ENCODE measurements at regions not wholly inside any gene's neighbourhood (a gene's known extent, or its start where the extent isn't known, plus 50 kb on each side); places are given as distances from the start of the nearest gene placed in this dataset.
"Not testable (repeated sequence)": the region's sequence is repeated elsewhere in the genome, so short reads cannot be mapped to it uniquely, and the experiment has no call there.

GRCh38 chr13:55654243-55654642 lies 1486.5 kb upstream of the PRR20A start:
- no peak for DNase-seq (ENCODE audit: low spot score in 2 of 2)
- no peaks in the 10 kb centered on the region for H3K36me3 ChIP-seq
- no peak for TF ChIP-seq POLR2A (IDR thresholded peaks at IDR 0.05)
- no peak for TF ChIP-seq EP300 (IDR thresholded peaks at IDR 0.05)
- no peak for TF ChIP-seq CTCF (IDR thresholded peaks at IDR 0.05)
- no peak for TF ChIP-seq POLR2AphosphoS5 (IDR thresholded peaks at IDR 0.05)
- no peaks in the 10 kb centered on the region for H3K27me3 ChIP-seq
- H3K4me3 ChIP-seq = no peak overlapping the region
- H3K27ac ChIP-seq = no peak overlapping the region
- H3K4me1 ChIP-seq = no peaks in the 10 kb centered on the region
- no peaks in the 10 kb centered on the region for H3K9me3 ChIP-seq

GRCh38 chr13:55660264-55660663 lies 1480.5 kb upstream of the PRR20A start:
- not testable (repeated sequence) for H3K4me1 ChIP-seq; H3K27me3 ChIP-seq; H3K36me3 ChIP-seq; H3K9me3 ChIP-seq; H3K4me3 ChIP-seq; DNase-seq (ENCODE audit: low spot score in 2 of 2); H3K27ac ChIP-seq
- 70% methylated on average over 5 of the region's 5 CpGs for WGBS

GRCh38 chr13:55660851-55661250 lies 1479.9 kb upstream of the PRR20A start:
- no peaks in the 10 kb centered on the region for H3K9me3 ChIP-seq
- no peaks in the 10 kb centered on the region for H3K4me1 ChIP-seq
- H3K4me3 ChIP-seq = no peak overlapping the region
- TF ChIP-seq POLR2AphosphoS5 (IDR thresholded peaks at IDR 0.05) (no peak), CTCF (IDR thresholded peaks at IDR 0.05) (no peak), EP300 (IDR thresholded peaks at IDR 0.05) (no peak), POLR2A (IDR thresholded peaks at IDR 0.05) (no peak)
- 15% methylated on average over 1 of the region's 1 CpG for WGBS
- H3K36me3 ChIP-seq = no peaks in the 10 kb centered on the region
- DNase-seq (ENCODE audit: low spot score in 2 of 2) = no peak
- no peaks in the 10 kb centered on the region for H3K27me3 ChIP-seq
- H3K27ac ChIP-seq = no peak overlapping the region

GRCh38 chr13:55661505-55661904 lies 1479.2 kb upstream of the PRR20A start:
- WGBS = 84% methylated on average over 5 of the region's 5 CpGs

GRCh38 chr13:55664178-55664577 lies 1476.5 kb upstream of the PRR20A start:
- no peaks in the 10 kb centered on the region for H3K4me1 ChIP-seq
- H3K9me3 ChIP-seq = no peaks in the 10 kb centered on the region
- no peaks in the 10 kb centered on the region for H3K27me3 ChIP-seq
- no peak overlapping the region for H3K4me3 ChIP-seq
- H3K27ac ChIP-seq = no peak overlapping the region
- no peak for TF ChIP-seq CTCF (IDR thresholded peaks at IDR 0.05)
- no peaks in the 10 kb centered on the region for H3K36me3 ChIP-seq
- WGBS = 40% methylated on average over 3 of the region's 3 CpGs
- DNase-seq (ENCODE audit: low spot score in 2 of 2) = no peak

More at GRCh38 chr13:55661505-55661904, 1479.2 kb upstream of the PRR20A start:
- H3K36me3 ChIP-seq = no peaks in the 10 kb centered on the region
- H3K4me1 ChIP-seq = no peaks in the 10 kb centered on the region
- TF ChIP-seq POLR2AphosphoS5 (IDR thresholded peaks at IDR 0.05) = no peak
- no peak for TF ChIP-seq POLR2A (IDR thresholded peaks at IDR 0.05)
- TF ChIP-seq CTCF (IDR thresholded peaks at IDR 0.05) = no peak
- TF ChIP-seq EP300 (IDR thresholded peaks at IDR 0.05) = no peak
- no peak overlapping the region for H3K4me3 ChIP-seq
- DNase-seq (ENCODE audit: low spot score in 2 of 2) = no peak
- H3K9me3 ChIP-seq = no peaks in the 10 kb centered on the region
- no peaks in the 10 kb centered on the region for H3K27me3 ChIP-seq
- no peak overlapping the region for H3K27ac ChIP-seq

GRCh38 chr13:55669051-55669450 lies 1471.7 kb upstream of the PRR20A start:
- H3K9me3 ChIP-seq = no peaks in the 10 kb centered on the region
- DNase-seq (ENCODE audit: low spot score in 2 of 2) = no peak
- no peaks in the 10 kb centered on the region for H3K27me3 ChIP-seq
- H3K4me3 ChIP-seq = no peak overlapping the region
- 29% methylated on average over 1 of the region's 1 CpG for WGBS
- no peaks in the 10 kb centered on the region for H3K36me3 ChIP-seq
- no peaks in the 10 kb centered on the region for H3K4me1 ChIP-seq
- TF ChIP-seq POLR2AphosphoS5 (IDR thresholded peaks at IDR 0.05) (no peak), EP300 (IDR thresholded peaks at IDR 0.05) (no peak), POLR2A (IDR thresholded peaks at IDR 0.05) (no peak), CTCF (IDR thresholded peaks at IDR 0.05) (no peak)
- no peak overlapping the region for H3K27ac ChIP-seq

Data from suprapubic skin (tissue), 4 donors.